ENCODE measurements at regions not wholly inside any gene's neighbourhood (a gene's known extent, or its start where the extent isn't known, plus 50 kb on each side); places are given as distances from the start of the nearest gene placed in this dataset.

GRCh38 chr5:92990771-92991170, 590.2 kb downstream of the NR2F1-AS1 start:
- Histone ChIP-seq H3K4me3 (ENCODE audit: low read length in 2 of 2) (no peak overlapping the region), H3K36me3 (replicated peaks in 1 of 2; ENCODE audit: control insufficient read depth in 2 of 2, insufficient read depth in 2 of 2, low read length in 2 of 2) (no peaks in the 10 kb centered on the region), H2BK12ac (ENCODE audit: low read length) (no peak overlapping the region), H3K14ac (ENCODE audit: low read length) (no peak overlapping the region), H3K9ac (ENCODE audit: low read depth, low read length, poor library complexity) (no peak overlapping the region), H4K8ac (ENCODE audit: low read depth, low read length) (no peak overlapping the region), H3K9me3 (replicated peaks in 1 of 2; ENCODE audit: control insufficient read depth in 2 of 2, insufficient read depth in 1 of 2, low read depth in 1 of 2, low read length in 2 of 2) (peaks cover 0 to 29% of the 10 kb centered on the region in 2 donors), H3K79me1 (ENCODE audit: low read depth, low read length) (no peaks in the 10 kb centered on the region), H3K4ac (ENCODE audit: low read length) (no peak overlapping the region), H2BK5ac (ENCODE audit: low read length) (no peak overlapping the region), H4K91ac (ENCODE audit: low read depth, low read length, poor library complexity) (no peak overlapping the region), H2BK15ac (ENCODE audit: low read length) (no peak overlapping the region), H3K4me2 (ENCODE audit: insufficient read depth, low read length, poor library complexity, severe bottlenecking) (no peak overlapping the region), H2AK5ac (ENCODE audit: low read depth, low read length) (no peak overlapping the region), H2AFZ (ENCODE audit: low read length) (no peak overlapping the region), H3K23ac (ENCODE audit: low read depth, low read length, poor library complexity) (no peak overlapping the region), H3K4me1 (ENCODE audit: control insufficient read depth in 2 of 2, insufficient read depth in 1 of 2, low read depth in 1 of 2, low read length in 2 of 2) (peaks cover 10 to 27% of the 10 kb centered on the region in 2 donors), H3K27me3 (ENCODE audit: control insufficient read depth in 3 of 3, insufficient read depth in 3 of 3, low read depth in 1 of 3, low read length in 3 of 3) (no peaks in the 10 kb centered on the region), H2BK120ac (ENCODE audit: low read depth, low read length) (no peak overlapping the region), H3K27ac (replicated peaks; ENCODE audit: low read length) (no peak overlapping the region), H3K18ac (ENCODE audit: low read length) (no peak overlapping the region)
- DNase-seq (ENCODE audit: low spot score) = no peak
- WGBS, 2 donors (ENCODE audit: extremely low coverage in 2 of 2, insufficient read length in 2 of 2, insufficient replicate concordance in 1 of 2) = no CpG with 5 or more reads among the region's 6 CpGs

GRCh38 chr5:92981001-92981400, 600.0 kb downstream of the NR2F1-AS1 start:
- Histone ChIP-seq H4K91ac (ENCODE audit: low read depth, low read length, poor library complexity) (no peak overlapping the region), H3K27ac (replicated peaks; ENCODE audit: low read length) (peak overlapping the region; percentile 70), H3K4me3 (ENCODE audit: low read length in 2 of 2) (no peak overlapping the region), H3K9ac (ENCODE audit: low read depth, low read length, poor library complexity) (no peak overlapping the region), H3K23ac (ENCODE audit: low read depth, low read length, poor library complexity) (no peak overlapping the region), H3K4ac (ENCODE audit: low read length) (no peak overlapping the region), H2BK15ac (ENCODE audit: low read length) (no peak overlapping the region), H4K8ac (ENCODE audit: low read depth, low read length) (no peak overlapping the region), H3K4me1 (ENCODE audit: control insufficient read depth in 2 of 2, insufficient read depth in 1 of 2, low read depth in 1 of 2, low read length in 2 of 2) (peaks cover 15 to 35% of the 10 kb centered on the region in 2 donors), H3K27me3 (ENCODE audit: control insufficient read depth in 3 of 3, insufficient read depth in 3 of 3, low read depth in 1 of 3, low read length in 3 of 3) (no peaks in the 10 kb centered on the region), H2BK5ac (ENCODE audit: low read length) (no peak overlapping the region), H3K18ac (ENCODE audit: low read length) (no peak overlapping the region), H2BK120ac (ENCODE audit: low read depth, low read length) (no peak overlapping the region), H3K9me3 (replicated peaks in 1 of 2; ENCODE audit: control insufficient read depth in 2 of 2, insufficient read depth in 1 of 2, low read depth in 1 of 2, low read length in 2 of 2) (no peaks in the 10 kb centered on the region), H2AFZ (ENCODE audit: low read length) (no peak overlapping the region), H2BK12ac (ENCODE audit: low read length) (no peak overlapping the region), H3K79me1 (ENCODE audit: low read depth, low read length) (no peaks in the 10 kb centered on the region), H2AK5ac (ENCODE audit: low read depth, low read length) (no peak overlapping the region), H3K36me3 (replicated peaks in 1 of 2; ENCODE audit: control insufficient read depth in 2 of 2, insufficient read depth in 2 of 2, low read length in 2 of 2) (no peaks in the 10 kb centered on the region), H3K4me2 (ENCODE audit: insufficient read depth, low read length, poor library complexity, severe bottlenecking) (no peak overlapping the region), H3K14ac (ENCODE audit: low read length) (no peak overlapping the region)
- DNase-seq (ENCODE audit: low spot score) = no peak
- no CpG with 5 or more reads among the region's 1 CpG for WGBS, 2 donors (ENCODE audit: extremely low coverage in 2 of 2, insufficient read length in 2 of 2, insufficient replicate concordance in 1 of 2)

GRCh38 chr5:92980491-92980890, 600.5 kb downstream of the NR2F1-AS1 start:
- DNase-seq (ENCODE audit: low spot score) = no peak
- H2AFZ ChIP-seq (ENCODE audit: low read length) = no peak overlapping the region

GRCh38 chr5:92979716-92980115, 601.3 kb downstream of the NR2F1-AS1 start:
- Histone ChIP-seq H2BK15ac (ENCODE audit: low read length) (no peak overlapping the region), H2AK5ac (ENCODE audit: low read depth, low read length) (no peak overlapping the region), H3K36me3 (replicated peaks in 1 of 2; ENCODE audit: control insufficient read depth in 2 of 2, insufficient read depth in 2 of 2, low read length in 2 of 2) (no peaks in the 10 kb centered on the region), H3K9ac (ENCODE audit: low read depth, low read length, poor library complexity) (no peak overlapping the region), H3K14ac (ENCODE audit: low read length) (no peak overlapping the region), H3K79me1 (ENCODE audit: low read depth, low read length) (no peaks in the 10 kb centered on the region), H3K23ac (ENCODE audit: low read depth, low read length, poor library complexity) (no peak overlapping the region), H4K8ac (ENCODE audit: low read depth, low read length) (no peak overlapping the region), H3K9me3 (replicated peaks in 1 of 2; ENCODE audit: control insufficient read depth in 2 of 2, insufficient read depth in 1 of 2, low read depth in 1 of 2, low read length in 2 of 2) (no peaks in the 10 kb centered on the region), H2AFZ (ENCODE audit: low read length) (no peak overlapping the region), H3K27me3 (ENCODE audit: control insufficient read depth in 3 of 3, insufficient read depth in 3 of 3, low read depth in 1 of 3, low read length in 3 of 3) (no peaks in the 10 kb centered on the region), H3K4me3 (ENCODE audit: low read length in 2 of 2) (no peak overlapping the region), H3K27ac (replicated peaks; ENCODE audit: low read length) (peak overlapping the region; percentile 59), H4K91ac (ENCODE audit: low read depth, low read length, poor library complexity) (no peak overlapping the region), H3K4ac (ENCODE audit: low read length) (no peak overlapping the region), H3K18ac (ENCODE audit: low read length) (no peak overlapping the region), H2BK120ac (ENCODE audit: low read depth, low read length) (no peak overlapping the region), H2BK5ac (ENCODE audit: low read length) (no peak overlapping the region), H3K4me2 (ENCODE audit: insufficient read depth, low read length, poor library complexity, severe bottlenecking) (no peak overlapping the region), H3K4me1 (ENCODE audit: control insufficient read depth in 2 of 2, insufficient read depth in 1 of 2, low read depth in 1 of 2, low read length in 2 of 2) (peaks cover 15 to 35% of the 10 kb centered on the region in 2 donors), H2BK12ac (ENCODE audit: low read length) (no peak overlapping the region)
- WGBS, 2 donors (ENCODE audit: extremely low coverage in 2 of 2, insufficient read length in 2 of 2, insufficient replicate concordance in 1 of 2) = no CpG with 5 or more reads among the region's 1 CpG
- DNase-seq (ENCODE audit: low spot score) = peak; percentile 92

More at GRCh38 chr5:92980491-92980890, 600.5 kb downstream of the NR2F1-AS1 start:
- H3K27me3 ChIP-seq (ENCODE audit: control insufficient read depth in 3 of 3, insufficient read depth in 3 of 3, low read depth in 1 of 3, low read length in 3 of 3) = no peaks in the 10 kb centered on the region
- no peak overlapping the region for H3K4me2 ChIP-seq (ENCODE audit: insufficient read depth, low read length, poor library complexity, severe bottlenecking)
- H2BK12ac ChIP-seq (ENCODE audit: low read length) = no peak overlapping the region
- H3K4me1 ChIP-seq (ENCODE audit: control insufficient read depth in 2 of 2, insufficient read depth in 1 of 2, low read depth in 1 of 2, low read length in 2 of 2) = peaks cover 15 to 35% of the 10 kb centered on the region in 2 donors
- H4K8ac ChIP-seq (ENCODE audit: low read depth, low read length) = no peak overlapping the region
- H3K9me3 ChIP-seq (replicated peaks in 1 of 2; ENCODE audit: control insufficient read depth in 2 of 2, insufficient read depth in 1 of 2, low read depth in 1 of 2, low read length in 2 of 2) = no peaks in the 10 kb centered on the region
- peak overlapping the region; percentile 63 for H3K27ac ChIP-seq (replicated peaks; ENCODE audit: low read length)
- H2BK15ac ChIP-seq (ENCODE audit: low read length) = no peak overlapping the region
- no peak overlapping the region for H2AK5ac ChIP-seq (ENCODE audit: low read depth, low read length)
- no peak overlapping the region for H3K9ac ChIP-seq (ENCODE audit: low read depth, low read length, poor library complexity)
- no peaks in the 10 kb centered on the region for H3K36me3 ChIP-seq (replicated peaks in 1 of 2; ENCODE audit: control insufficient read depth in 2 of 2, insufficient read depth in 2 of 2, low read length in 2 of 2)
- H2BK5ac ChIP-seq (ENCODE audit: low read length) = no peak overlapping the region
- WGBS, 2 donors (ENCODE audit: extremely low coverage in 2 of 2, insufficient read length in 2 of 2, insufficient replicate concordance in 1 of 2) = no CpG with 5 or more reads among the region's 3 CpGs
- no peak overlapping the region for H2BK120ac ChIP-seq (ENCODE audit: low read depth, low read length)
- no peak overlapping the region for H4K91ac ChIP-seq (ENCODE audit: low read depth, low read length, poor library complexity)
- no peak overlapping the region for H3K4ac ChIP-seq (ENCODE audit: low read length)
- no peak overlapping the region for H3K14ac ChIP-seq (ENCODE audit: low read length)
- no peaks in the 10 kb centered on the region for H3K79me1 ChIP-seq (ENCODE audit: low read depth, low read length)
- H3K4me3 ChIP-seq (ENCODE audit: low read length in 2 of 2) = no peak overlapping the region
- H3K23ac ChIP-seq (ENCODE audit: low read depth, low read length, poor library complexity) = no peak overlapping the region
- H3K18ac ChIP-seq (ENCODE audit: low read length) = no peak overlapping the region

Measured in neuronal stem cell (in vitro differentiated cells).